Loucy (cell line): ENCODE measurements at regions not wholly inside any gene's neighbourhood (a gene's known extent, or its start where the extent isn't known, plus 50 kb on each side); places are given as distances from the start of the nearest gene placed in this dataset.

ENCODE experiments used
- H2AFZ ChIP-seq: fragments of 200-600 bp; sonication (generic); 2 replicates; pipeline ENCODE4 v1.6.0; 2016; ENCODE audit warnings: antibody characterized with exemption, mild to moderate bottlenecking, low read length, moderate library complexity
- H3F3A ChIP-seq: fragments of 200-600 bp; 2 replicates; pipeline ENCODE4 v1.6.0; 2016; ENCODE audit warnings: antibody characterized with exemption, low read depth, mild to moderate bottlenecking
- H3K27me3 ChIP-seq: fragments of 200-600 bp; sonication (generic); 2 replicates; pipeline ENCODE4 v1.6.1; 2014; ENCODE audit warnings: low read length, mild to moderate bottlenecking; ENCODE audit not compliant: insufficient read depth, poor library complexity, severe bottlenecking
- H3K36me3 ChIP-seq: fragments of 200-600 bp; sonication (generic); 2 replicates; pipeline ENCODE4 v1.6.1; 2016; ENCODE audit warnings: low read length; ENCODE audit not compliant: insufficient read depth
- H3K4me1 ChIP-seq: fragments of 200-600 bp; sonication (generic); 2 replicates; pipeline ENCODE4 v1.5.1; 2014; ENCODE audit warnings: low read length, mild to moderate bottlenecking; ENCODE audit not compliant: insufficient read depth, poor library complexity, severe bottlenecking
- H3K4me2 ChIP-seq: fragments of 200-600 bp; sonication (generic); 2 replicates; pipeline ENCODE4 v1.6.0; 2014; ENCODE audit warnings: antibody characterized with exemption, low read length, low read depth, mild to moderate bottlenecking; ENCODE audit not compliant: poor library complexity, severe bottlenecking
- H3K4me3 ChIP-seq: fragments of 200-600 bp; sonication (generic); 2 replicates; pipeline ENCODE4 v1.5.1; 2014; ENCODE audit warnings: low read length, mild to moderate bottlenecking, mixed read lengths; ENCODE audit not compliant: poor library complexity, severe bottlenecking
- H3K79me2 ChIP-seq: fragments of 200-600 bp; sonication (generic); 2 replicates; pipeline ENCODE4 v1.6.1; 2014; ENCODE audit warnings: low read length; ENCODE audit not compliant: insufficient read depth
- H3K9ac ChIP-seq: fragments of 200-600 bp; sonication (generic); 2 replicates; pipeline ENCODE4 v1.6.0; 2014; ENCODE audit warnings: mild to moderate bottlenecking, low read depth, low read length, moderate library complexity; ENCODE audit not compliant: poor library complexity, severe bottlenecking
- H3K9me2 ChIP-seq: fragments of 200-600 bp; sonication (generic); replicated peaks from 2 replicates; pipeline ENCODE4 v1.6.1; 2016; ENCODE audit warnings: low read depth, low read length, mixed read lengths
- H3K9me3 ChIP-seq: fragments of 200-600 bp; sonication (generic); 2 replicates; pipeline ENCODE4 v1.6.1; 2014; ENCODE audit warnings: mild to moderate bottlenecking, antibody characterized with exemption, low read length, low read depth; ENCODE audit not compliant: insufficient read depth
- H4K20me1 ChIP-seq: fragments of 200-600 bp; sonication (generic); 2 replicates; pipeline ENCODE4 v1.6.0; 2014; ENCODE audit warnings: antibody characterized with exemption, low read length, mild to moderate bottlenecking; ENCODE audit not compliant: insufficient read depth, poor library complexity, severe bottlenecking
- EZH2phosphoT487 ChIP-seq: fragments of 200-600 bp; IDR thresholded peaks from 2 replicates; pipeline ENCODE4 v1.6.1; 2018; ENCODE audit warnings: antibody characterized with exemption, mild to moderate bottlenecking, moderate library complexity, borderline replicate concordance
- TF ChIP-seq, protein P1 (sequence below): fragments of 200-600 bp; sonication (generic); conservative IDR thresholded peaks from 2 replicates; pipeline ENCODE4 v1.5.1; 2014; ENCODE audit warnings: mild to moderate bottlenecking, antibody characterized with exemption, low read length

DNA sequence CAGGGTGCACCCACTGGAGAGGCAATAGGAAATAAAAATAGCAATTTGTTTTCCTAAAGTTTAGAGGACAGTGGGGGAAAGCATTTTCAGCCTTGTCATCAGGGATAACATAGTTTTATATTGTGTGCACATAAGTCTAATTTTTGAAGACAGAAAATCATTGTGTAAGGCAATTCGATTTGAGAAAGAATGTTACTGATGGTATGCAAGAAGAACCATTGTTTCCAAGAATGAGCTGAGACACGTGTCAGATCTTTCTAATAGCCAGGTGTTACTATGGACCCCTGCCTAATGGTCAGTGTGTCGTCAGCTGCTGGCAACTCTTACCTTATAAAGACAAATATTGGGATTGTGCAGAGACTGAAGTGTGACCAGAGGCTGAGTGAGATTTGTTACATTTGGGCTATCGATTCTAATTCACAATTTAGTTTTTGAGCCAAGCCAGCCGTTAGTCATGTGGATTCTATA lies 67.1 kb upstream of the PPP2R2B start:
- TF ChIP-seq, protein P1, sequence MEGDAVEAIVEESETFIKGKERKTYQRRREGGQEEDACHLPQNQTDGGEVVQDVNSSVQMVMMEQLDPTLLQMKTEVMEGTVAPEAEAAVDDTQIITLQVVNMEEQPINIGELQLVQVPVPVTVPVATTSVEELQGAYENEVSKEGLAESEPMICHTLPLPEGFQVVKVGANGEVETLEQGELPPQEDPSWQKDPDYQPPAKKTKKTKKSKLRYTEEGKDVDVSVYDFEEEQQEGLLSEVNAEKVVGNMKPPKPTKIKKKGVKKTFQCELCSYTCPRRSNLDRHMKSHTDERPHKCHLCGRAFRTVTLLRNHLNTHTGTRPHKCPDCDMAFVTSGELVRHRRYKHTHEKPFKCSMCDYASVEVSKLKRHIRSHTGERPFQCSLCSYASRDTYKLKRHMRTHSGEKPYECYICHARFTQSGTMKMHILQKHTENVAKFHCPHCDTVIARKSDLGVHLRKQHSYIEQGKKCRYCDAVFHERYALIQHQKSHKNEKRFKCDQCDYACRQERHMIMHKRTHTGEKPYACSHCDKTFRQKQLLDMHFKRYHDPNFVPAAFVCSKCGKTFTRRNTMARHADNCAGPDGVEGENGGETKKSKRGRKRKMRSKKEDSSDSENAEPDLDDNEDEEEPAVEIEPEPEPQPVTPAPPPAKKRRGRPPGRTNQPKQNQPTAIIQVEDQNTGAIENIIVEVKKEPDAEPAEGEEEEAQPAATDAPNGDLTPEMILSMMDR: no peak
- TF ChIP-seq EZH2phosphoT487: no peak

DNA sequence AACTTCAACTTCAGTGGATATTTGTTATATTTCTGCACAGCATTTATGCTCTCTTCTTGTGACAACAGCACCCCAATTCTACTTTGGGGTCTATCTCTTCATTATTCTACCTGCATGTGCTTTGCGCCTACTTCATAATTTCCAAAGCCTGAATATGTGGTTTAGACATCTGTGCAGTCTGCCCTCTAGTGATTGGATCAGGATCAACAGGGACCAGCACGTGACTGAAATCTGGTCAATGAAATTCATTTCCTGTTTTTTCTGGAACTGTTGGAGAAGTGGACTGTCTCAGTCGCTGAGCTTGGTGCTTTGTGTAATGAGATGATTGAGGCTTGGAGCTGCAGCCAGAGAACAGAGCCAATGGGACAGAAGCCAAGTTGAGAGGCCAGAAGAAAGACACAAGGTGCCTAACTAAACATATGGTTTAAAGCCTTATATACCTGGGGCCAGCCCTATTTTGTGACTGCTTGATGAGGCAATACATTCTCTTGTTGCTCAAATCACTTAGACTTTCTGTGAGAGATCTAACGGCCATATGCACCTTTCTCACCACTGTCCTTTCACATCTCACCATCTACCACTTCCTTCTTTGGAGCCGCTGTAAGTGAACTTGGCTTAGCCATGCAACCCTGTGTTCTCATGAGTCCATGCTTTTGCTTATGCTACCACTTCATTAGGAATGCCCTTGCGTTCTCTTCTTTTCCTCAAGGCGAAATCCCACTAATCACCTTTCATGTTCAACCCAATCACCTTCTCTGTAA lies 68.8 kb upstream of the PPP2R2B start:
- no peaks in the 10 kb centered on the region for H3K79me2 ChIP-seq
- H3K4me3 ChIP-seq: no peak overlapping the region
- no peak overlapping the region for H2AFZ ChIP-seq
- TF ChIP-seq, protein P1: peak; percentile 58
- TF ChIP-seq EZH2phosphoT487: no peak
- no peaks in the 10 kb centered on the region for H4K20me1 ChIP-seq
- H3K27me3 ChIP-seq: no peaks in the 10 kb centered on the region
- H3K4me1 ChIP-seq: no peaks in the 10 kb centered on the region
- H3F3A ChIP-seq: no peaks in the 10 kb centered on the region
- no peaks in the 10 kb centered on the region for H3K36me3 ChIP-seq
- no peaks in the 10 kb centered on the region for H3K9me2 ChIP-seq
- H3K4me2 ChIP-seq: no peak overlapping the region
- no peaks in the 10 kb centered on the region for H3K9me3 ChIP-seq
- H3K9ac ChIP-seq: no peak overlapping the region

More for the DNA sequence above, 67.1 kb upstream of the PPP2R2B start:
- Histone ChIP-seq H3K9ac (no peak overlapping the region), H3F3A (no peaks in the 10 kb centered on the region), H3K36me3 (no peaks in the 10 kb centered on the region), H3K4me3 (no peak overlapping the region), H3K4me2 (no peak overlapping the region), H3K27me3 (no peaks in the 10 kb centered on the region), H4K20me1 (no peaks in the 10 kb centered on the region), H3K9me3 (no peaks in the 10 kb centered on the region), H3K79me2 (no peaks in the 10 kb centered on the region), H3K9me2 (no peaks in the 10 kb centered on the region), H3K4me1 (no peaks in the 10 kb centered on the region), H2AFZ (no peak overlapping the region)

DNA sequence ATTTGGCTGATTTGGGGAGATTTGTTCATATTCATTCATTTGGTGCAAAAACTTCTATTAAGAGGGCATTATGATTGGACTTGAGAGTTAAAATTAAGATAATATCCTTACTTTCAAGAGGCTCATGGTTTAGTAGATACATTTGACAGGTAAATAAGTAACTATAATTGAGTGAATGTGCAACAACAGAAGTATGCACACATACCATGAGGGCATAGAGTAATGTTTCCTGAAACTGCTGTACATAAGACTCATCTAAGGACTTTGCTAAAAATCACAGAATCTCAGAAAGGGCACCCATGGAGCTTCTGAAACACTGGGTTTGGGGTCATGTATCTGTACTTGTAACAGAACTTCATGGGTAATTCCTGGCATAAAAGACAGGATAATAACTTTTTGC lies 70.1 kb upstream of the PPP2R2B start:
- Histone ChIP-seq H3K9me3 (no peaks in the 10 kb centered on the region), H4K20me1 (no peaks in the 10 kb centered on the region), H3K9ac (no peak overlapping the region), H3K4me1 (no peaks in the 10 kb centered on the region), H3K9me2 (no peaks in the 10 kb centered on the region), H3K36me3 (no peaks in the 10 kb centered on the region), H3K4me3 (no peak overlapping the region), H3F3A (no peaks in the 10 kb centered on the region), H2AFZ (no peak overlapping the region), H3K79me2 (no peaks in the 10 kb centered on the region), H3K4me2 (no peak overlapping the region), H3K27me3 (no peaks in the 10 kb centered on the region)
- no peak for TF ChIP-seq EZH2phosphoT487
- TF ChIP-seq, protein P1: no peak
